HCT116 (cell line): ENCODE measurements at regions not wholly inside any gene's neighbourhood (a gene's known extent, or its start where the extent isn't known, plus 50 kb on each side); places are given as distances from the start of the nearest gene placed in this dataset.

ENCODE experiments used
- ATAC-seq: fragments of 200-7000 bp; cut with Tn5 transposase; 2 replicates; pipeline ENCODE4 v1.9.1; 2020; ENCODE audit warnings: mild to moderate bottlenecking, moderate library complexity
- BruUV-seq: library from RNA; stranded (reverse); fragments of 400-500 nt; replicated peaks from 2 replicates; lab custom pipeline; 2021; lab: Mats Ljungman, UMichigan
- CTCF ChIA-PET: fragments of 300-600 bp; sonication (Branson Sonifier 250); formaldehyde crosslinking; loops from one replicate; lab custom pipeline; 2021; ENCODE audit warnings: antibody characterized with exemption; lab: Charles Lee
- POLR2A ChIA-PET: fragments of 300-600, 350-600 bp; sonication (Branson Sonifier 250); formaldehyde crosslinking; loops from one replicate; lab custom pipeline; 2021; ENCODE audit warnings: antibody characterized with exemption; lab: Charles Lee
- RAD21 ChIA-PET, 2 experiments: fragments of 300-600 bp; sonication (Branson Sonifier 250); formaldehyde crosslinking; loops; one replicate each; lab custom pipeline; 2023; ENCODE audit warnings: low total read pairs in 2 of 2; ENCODE audit not compliant: uncharacterized antibody in 2 of 2, unreplicated experiment in 2 of 2, low non-redundant PET in 1 of 2; lab: Charles Lee
- DNase-seq: peaks from one replicate; pipeline ENCODE4 v3.0.0-alpha.2; 2010; ENCODE audit warnings: low read depth, low spot score
- H2AFZ ChIP-seq: fragments of 200-600 bp; shearing (Covaris generic), sonication (generic); 2 replicates; pipeline ENCODE4 v1.6.1; 2017; ENCODE audit warnings: low read depth, mixed run types, mixed read lengths, antibody characterized with exemption, low read length; ENCODE audit not compliant: poor library complexity, severe bottlenecking
- H3K27ac ChIP-seq: 2 replicates; pipeline ENCODE4 v1.5.1; 2012; ENCODE audit warnings: low read depth, low read length
- H3K27me3 ChIP-seq: fragments of 200-600 bp; sonication (generic); 2 replicates; pipeline ENCODE4 v1.6.1; 2016; ENCODE audit warnings: mixed run types, low read length, mixed read lengths; ENCODE audit not compliant: insufficient read depth
- H3K36me3 ChIP-seq, 2 experiments: fragments of 200-500 bp in 1 of 2; fragments of 200-600 bp in 1 of 2; sonication (Bioruptor generic) in 1 of 2; sonication (generic) in 1 of 2; 2 replicates each; pipeline versions ENCODE4 v1.5.1 to v1.6.1; 2014 to 2016; ENCODE audit warnings: low read length in 2 of 2, inconsistent platforms in 1 of 2, mixed read lengths in 1 of 2, mixed run types in 1 of 2; ENCODE audit not compliant: insufficient read depth in 2 of 2, control insufficient read depth in 1 of 2
- H3K4me1 ChIP-seq, 2 experiments: fragments of 200-600 bp in 1 of 2; sonication (generic) in 1 of 2; 2 replicates each; pipeline versions ENCODE4 v1.5.1 to v1.6.1; 2012 to 2017; ENCODE audit warnings: low read length in 2 of 2, inconsistent platforms in 1 of 2, mild to moderate bottlenecking in 1 of 2, mixed read lengths in 1 of 2, mixed run types in 1 of 2, moderate library complexity in 1 of 2; ENCODE audit not compliant: insufficient read depth in 2 of 2, control insufficient read depth in 1 of 2
- H3K4me2 ChIP-seq: fragments of 200-600 bp; sonication (generic); 2 replicates; pipeline ENCODE4 v1.6.1; 2017; ENCODE audit warnings: mixed run types, low read length, mixed read lengths
- H3K4me3 ChIP-seq, 2 experiments: fragments of 200-600 bp in 1 of 2; sonication (generic) in 1 of 2; replicated peaks in 1 of 2; 2 replicates each; pipeline ENCODE4 v1.5.1; 2011 to 2016; ENCODE audit warnings: low read length in 2 of 2, control low read depth in 1 of 2, low read depth in 1 of 2, mild to moderate bottlenecking in 1 of 2, mixed read lengths in 1 of 2, mixed run types in 1 of 2
- H3K79me2 ChIP-seq: fragments of 200-600 bp; sonication (generic); 2 replicates; pipeline ENCODE4 v1.6.1; 2017; ENCODE audit warnings: mild to moderate bottlenecking, mixed run types, low read length, moderate library complexity, mixed read lengths; ENCODE audit not compliant: insufficient read depth
- H3K9ac ChIP-seq: fragments of 200-600 bp; sonication (generic); 2 replicates; pipeline ENCODE4 v1.6.1; 2016; ENCODE audit warnings: low read length, mixed read lengths
- H3K9me2 ChIP-seq: fragments of 200-600 bp; sonication (generic), shearing (Covaris generic); 2 replicates; pipeline ENCODE4 v1.6.1; 2017; ENCODE audit warnings: mixed run types, mild to moderate bottlenecking, moderate library complexity; ENCODE audit not compliant: insufficient read depth
- H3K9me3 ChIP-seq, 2 experiments: fragments of 200-500 bp in 1 of 2; fragments of 200-600 bp in 1 of 2; sonication (Bioruptor generic) in 1 of 2; sonication (generic) in 1 of 2; 2 replicates each; pipeline ENCODE4 v1.6.1; 2014 to 2017; ENCODE audit warnings: low read length in 2 of 2, mixed read lengths in 2 of 2, inconsistent platforms in 1 of 2, low read depth in 1 of 2, mild to moderate bottlenecking in 1 of 2, mixed run types in 1 of 2, moderate library complexity in 1 of 2; ENCODE audit not compliant: control insufficient read depth in 1 of 2, insufficient read depth in 1 of 2
- H4K20me1 ChIP-seq: fragments of 200-600 bp; sonication (generic), shearing (Covaris generic); 2 replicates; pipeline ENCODE4 v1.6.1; 2017; ENCODE audit warnings: mixed run types, mild to moderate bottlenecking, moderate library complexity; ENCODE audit not compliant: insufficient read depth
- CBX3 ChIP-seq: IDR thresholded peaks from 2 replicates; pipeline ENCODE4 v1.6.1; 2012; ENCODE audit warnings: low read depth
- CEBPB ChIP-seq: IDR thresholded peaks from 2 replicates; pipeline ENCODE4 v1.6.1; 2012; ENCODE audit warnings: low read depth
- EGR1 ChIP-seq: IDR thresholded peaks from 2 replicates; pipeline ENCODE4 v1.6.1; 2012; ENCODE audit warnings: low read depth
- ELF1 ChIP-seq: IDR thresholded peaks from 2 replicates; pipeline ENCODE4 v1.6.1; 2012; ENCODE audit warnings: low read depth, borderline replicate concordance
- EZH2 ChIP-seq: fragments of 200-600 bp; sonication (generic); IDR thresholded peaks from 2 replicates; pipeline ENCODE4 v1.6.1; 2017; ENCODE audit warnings: antibody characterized with exemption, mixed run types
- FOSL1 ChIP-seq: IDR thresholded peaks from 2 replicates; pipeline ENCODE4 v1.6.1; 2012; ENCODE audit warnings: low read depth
- POLR2A ChIP-seq: IDR thresholded peaks from 2 replicates; pipeline ENCODE4 v1.7.0; 2011; ENCODE audit warnings: borderline replicate concordance; ENCODE audit not compliant: insufficient read depth, insufficient read length; ENCODE audit errors: extremely low read depth
- POLR2AphosphoS5 ChIP-seq: IDR thresholded peaks from 2 replicates; pipeline ENCODE4 v1.6.1; 2011; ENCODE audit warnings: mild to moderate bottlenecking, low read depth, low read length, moderate library complexity
- RAD21 ChIP-seq: IDR thresholded peaks from 2 replicates; pipeline ENCODE4 v1.6.1; 2012; ENCODE audit warnings: low read depth, mild to moderate bottlenecking
- REST ChIP-seq: IDR thresholded peaks from 2 replicates; pipeline ENCODE4 v1.6.1; 2012; ENCODE audit warnings: low read depth
- SIN3A ChIP-seq: IDR thresholded peaks from 2 replicates; pipeline ENCODE4 v1.6.1; 2012; ENCODE audit warnings: low read depth
- TCF7L2 ChIP-seq: IDR thresholded peaks from 2 replicates; pipeline ENCODE4 v1.7.0; 2011; ENCODE audit warnings: borderline replicate concordance, inconsistent platforms; ENCODE audit not compliant: insufficient read depth, insufficient read length; ENCODE audit errors: extremely low read depth
- ZBTB33 ChIP-seq: IDR thresholded peaks from 2 replicates; pipeline ENCODE4 v1.6.1; 2011; ENCODE audit warnings: mild to moderate bottlenecking, low read length, moderate library complexity; ENCODE audit not compliant: insufficient replicate concordance; ENCODE audit errors: extremely low read depth
- ZFX ChIP-seq: fragments of 450-650 bp; IDR thresholded peaks from 2 replicates; pipeline ENCODE4 v1.6.1; 2017
- intact Hi-C: fragments of 100-400 bp; cut with micrococcal nuclease; formaldehyde crosslinking; loops from 2 replicates; pipeline ENCODE4 v1.10.0; 2022

DNA sequence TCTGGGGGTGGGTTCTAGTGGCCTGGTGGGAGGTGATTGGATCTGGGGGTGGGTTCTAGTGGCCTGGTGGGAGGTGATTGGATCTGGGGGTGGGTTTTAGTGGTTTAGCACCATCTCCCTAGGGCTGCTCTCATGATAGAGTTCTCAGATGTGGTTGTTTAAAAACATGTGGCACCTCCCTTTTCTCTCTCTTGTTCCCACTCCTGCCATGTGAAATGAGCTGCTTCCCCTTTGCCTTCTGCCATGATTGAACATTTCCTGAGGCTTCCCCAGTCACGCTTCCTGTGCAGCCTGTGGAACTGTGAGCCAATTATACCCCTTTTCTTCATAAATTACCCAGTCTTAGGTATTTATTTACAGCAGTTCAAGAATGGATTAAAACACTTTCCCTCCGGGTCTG is 327.3 kb upstream of the AJAP1 start:
- BruUV-seq, result no TSS peak
- no peaks in the 10 kb centered on the region for H3K9me2 ChIP-seq
- TF ChIP-seq POLR2AphosphoS5 (no peak), ZBTB33 (no peak), ZFX (no peak), TCF7L2 (no peak), RAD21 (no peak), ELF1 (no peak), FOSL1 (no peak), SIN3A (no peak), POLR2A (no peak)
- no peak overlapping the region for H3K9ac ChIP-seq
- H3K4me2 ChIP-seq, result no peak overlapping the region
- H3K36me3 ChIP-seq, result no peaks in the 10 kb centered on the region
- POLR2A ChIA-PET, result no interaction called here
- H4K20me1 ChIP-seq, result no peaks in the 10 kb centered on the region
- H3K9me3 ChIP-seq, result no peaks in the 10 kb centered on the region
- intact Hi-C loops, result no loop called here
- RAD21 ChIA-PET, result no interaction called here
- H3K4me3 ChIP-seq, result no peak overlapping the region
- no peak overlapping the region for H3K27ac ChIP-seq
- no peak for ATAC-seq
- no peak overlapping the region for H2AFZ ChIP-seq
- H3K27me3 ChIP-seq, result no peaks in the 10 kb centered on the region
- H3K79me2 ChIP-seq, result no peaks in the 10 kb centered on the region
- DNase-seq, result no peak
- no peaks in the 10 kb centered on the region for H3K4me1 ChIP-seq
- CTCF ChIA-PET, result no interaction called here

DNA sequence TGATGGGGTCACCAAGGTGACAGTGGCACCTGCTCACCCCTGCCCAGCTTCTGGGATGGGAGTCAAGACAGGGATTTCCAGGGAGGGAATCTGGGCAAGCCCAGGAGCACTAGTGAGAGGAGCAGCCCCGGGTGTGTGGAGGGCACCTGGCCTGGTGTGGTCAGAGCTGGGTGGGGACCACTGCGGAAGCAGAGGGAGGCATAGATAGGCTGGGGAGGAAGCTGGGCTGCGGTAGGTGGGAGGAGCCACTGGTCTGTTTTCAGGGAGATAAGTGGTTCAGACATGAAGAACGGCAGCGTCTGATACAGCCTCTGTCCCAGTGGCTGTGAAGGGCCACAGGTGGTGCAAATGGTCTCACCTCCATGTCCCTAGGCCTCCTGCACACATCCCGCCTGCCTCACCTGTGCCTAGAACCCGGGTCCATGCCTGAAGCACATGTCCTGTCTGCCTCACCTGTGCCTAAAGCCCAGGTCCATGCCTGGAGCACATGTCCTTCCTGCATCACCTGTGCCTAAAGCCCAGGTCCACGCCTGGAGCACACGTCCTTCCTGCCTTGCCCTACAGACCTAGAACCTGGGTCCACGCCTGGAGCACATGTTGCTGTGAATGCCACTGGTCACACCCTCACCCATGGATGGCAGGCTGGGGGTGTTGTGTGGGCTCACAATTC is 325.9 kb upstream of the AJAP1 start:
- ATAC-seq, result no peak
- no peaks in the 10 kb centered on the region for H4K20me1 ChIP-seq
- no peaks in the 10 kb centered on the region for H3K9me2 ChIP-seq
- no peak for DNase-seq
- H3K27ac ChIP-seq, result no peak overlapping the region
- POLR2A ChIA-PET, result no interaction called here
- BruUV-seq, result no TSS peak
- no peaks in the 10 kb centered on the region for H3K27me3 ChIP-seq
- H3K4me2 ChIP-seq, result no peak overlapping the region
- H3K4me3 ChIP-seq, result no peak overlapping the region
- H3K79me2 ChIP-seq, result no peaks in the 10 kb centered on the region
- RAD21 ChIA-PET, result no interaction called here
- H3K36me3 ChIP-seq, result no peaks in the 10 kb centered on the region
- H3K9ac ChIP-seq, result no peak overlapping the region
- no peaks in the 10 kb centered on the region for H3K9me3 ChIP-seq
- intact Hi-C loops, result no loop called here
- no peak overlapping the region for H2AFZ ChIP-seq
- CTCF ChIA-PET, result no interaction called here
- H3K4me1 ChIP-seq, result no peaks in the 10 kb centered on the region
- TF ChIP-seq EZH2 (no peak), CBX3 (no peak), CEBPB (no peak), EGR1 (no peak), ZFX (no peak), RAD21 (no peak), REST (no peak), TCF7L2 (no peak)
